ENCODE measurements at regions not wholly inside any gene's neighbourhood (a gene's known extent, or its start where the extent isn't known, plus 50 kb on each side); places are given as distances from the start of the nearest gene placed in this dataset.

DNA sequence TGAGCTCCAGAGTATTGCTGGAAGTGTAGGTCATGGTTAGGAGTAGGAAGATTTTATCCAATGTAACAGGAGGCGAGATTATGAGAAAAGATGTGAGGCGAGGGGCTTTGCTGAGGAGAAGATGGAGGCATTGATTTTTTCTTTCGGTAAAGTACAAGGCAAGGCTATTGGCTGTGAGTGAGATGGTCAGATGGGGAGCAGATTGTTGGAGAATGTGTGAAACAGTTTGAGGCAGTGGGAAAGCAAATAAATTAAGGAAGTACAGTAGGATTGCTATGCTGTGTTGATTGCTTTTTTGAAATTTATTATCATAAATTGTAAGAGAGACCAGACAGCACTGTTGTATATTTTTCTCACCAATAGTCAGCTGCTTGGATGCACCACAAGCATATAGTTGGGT lies 173.3 kb downstream of the KCNE4 start:
- no peak for TF ChIP-seq CTCF (IDR thresholded peaks at IDR 0.05)
- TF ChIP-seq POLR2A (IDR thresholded peaks at IDR 0.05), result no peak
- TF ChIP-seq EP300 (IDR thresholded peaks at IDR 0.05), result no peak
